Stimulated activated CD4-positive, alpha-beta T cell treated with anti-CD3 and anti-CD28 coated beads, Interleukin-4, amount 100 ng/mL, for 4 hours (primary cell): ENCODE measurements at regions not wholly inside any gene's neighbourhood (a gene's known extent, or its start where the extent isn't known, plus 50 kb on each side); places are given as distances from the start of the nearest gene placed in this dataset.
"Not testable (repeated sequence)": the region's sequence is repeated elsewhere in the genome, so short reads cannot be mapped to it uniquely, and the experiment has no call there.

Experiments
- DNase-seq, 2 experiments: peaks; one replicate each; pipeline ENCODE4 v3.0.0-alpha.2; 2020

DNA sequence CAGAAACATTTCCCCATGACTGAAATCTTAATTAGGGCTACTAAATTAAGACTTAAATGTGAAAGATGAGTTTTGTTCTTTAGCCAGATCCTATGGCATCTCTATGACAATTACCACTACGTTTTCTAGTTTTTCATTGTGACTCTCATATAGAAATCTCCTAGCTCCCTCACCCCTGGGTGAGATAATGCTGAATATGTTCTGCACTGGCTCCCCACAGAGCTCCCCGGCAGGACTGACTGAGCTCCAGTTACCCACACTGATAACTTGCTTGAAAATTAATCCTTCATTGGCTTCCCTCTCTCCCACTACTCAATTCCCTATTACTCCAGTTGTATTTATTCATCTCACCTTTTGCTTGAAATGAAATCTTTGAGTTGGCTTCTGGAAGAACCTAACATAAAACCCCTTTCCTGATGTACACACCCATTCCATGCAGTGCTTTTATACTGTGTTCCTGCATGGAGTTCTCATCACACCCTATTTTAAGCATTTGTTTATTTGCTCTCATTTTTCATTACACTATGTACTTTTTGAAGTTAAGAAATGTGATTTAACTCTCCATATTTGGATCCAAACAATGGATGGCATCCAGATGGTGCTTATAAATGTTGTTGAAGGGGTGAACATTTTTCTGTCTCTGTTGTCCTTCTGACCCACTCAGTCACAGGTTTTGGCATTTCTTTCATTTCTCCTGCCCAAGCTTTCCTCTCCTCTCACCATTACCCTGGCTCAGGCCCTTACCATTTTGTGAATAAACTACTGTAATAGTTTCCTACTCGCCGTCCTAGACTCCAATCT, 623.4 kb downstream of the SPRY1 start:
- DNase-seq, result no peak

GRCh38 chr4:124025000-124025399, 628.4 kb downstream of the SPRY1 start:
- DNase-seq, result no peak

- no peak for DNase-seq
These were observed 628.8 kb downstream of the SPRY1 start for GRCh38 chr4:124025428-124025827.

GRCh38 chr4:124028182-124028581, 631.6 kb downstream of the SPRY1 start:
- DNase-seq, result no peak

DNA sequence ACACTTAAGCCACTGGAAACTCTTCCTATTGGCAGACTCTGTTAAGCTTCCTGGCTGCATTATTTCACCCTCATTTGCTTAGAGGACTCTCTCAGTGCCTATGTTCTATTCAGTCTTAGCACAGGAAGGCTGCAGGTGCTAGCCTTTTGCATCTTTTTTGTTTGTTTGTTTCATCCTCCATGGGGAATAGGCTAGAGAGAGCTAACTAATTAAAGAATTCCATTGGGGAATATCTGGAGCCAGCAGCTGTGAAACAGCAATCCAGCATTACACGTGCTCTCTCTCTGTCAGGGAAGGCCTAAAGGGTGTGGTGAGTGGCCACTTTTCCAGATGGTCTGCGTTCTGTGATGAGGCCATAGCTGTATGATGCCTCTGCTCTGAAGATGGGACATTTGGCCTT, 633.6 kb downstream of the SPRY1 start:
- DNase-seq, result no peak

DNA sequence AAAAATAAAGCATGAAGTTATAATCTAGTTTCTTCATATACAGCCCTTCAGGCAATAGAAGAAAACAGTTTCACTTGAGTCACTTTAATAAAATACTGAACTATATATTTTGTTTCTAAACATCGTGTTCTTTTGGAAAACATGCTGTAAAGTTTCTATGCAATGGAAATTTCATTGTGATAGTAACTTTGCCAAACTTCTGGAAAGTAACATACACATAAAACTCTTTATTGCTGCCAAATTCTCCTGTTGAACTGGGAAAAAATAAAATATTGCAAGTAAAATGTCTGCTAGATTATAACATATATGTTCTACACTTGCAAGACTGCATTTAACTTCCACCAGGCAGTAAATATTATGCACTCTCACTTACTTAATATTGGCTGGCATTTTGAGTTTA, 635.4 kb downstream of the SPRY1 start:
- no peak for DNase-seq

- no peak for DNase-seq
These were observed 638.9 kb downstream of the SPRY1 start for GRCh38 chr4:124035364-124036041.

GRCh38 chr4:124037236-124037635, 640.6 kb downstream of the SPRY1 start:
- no peak for DNase-seq

GRCh38 chr4:124044330-124044729, 647.7 kb downstream of the SPRY1 start:
- no peak for DNase-seq

DNA sequence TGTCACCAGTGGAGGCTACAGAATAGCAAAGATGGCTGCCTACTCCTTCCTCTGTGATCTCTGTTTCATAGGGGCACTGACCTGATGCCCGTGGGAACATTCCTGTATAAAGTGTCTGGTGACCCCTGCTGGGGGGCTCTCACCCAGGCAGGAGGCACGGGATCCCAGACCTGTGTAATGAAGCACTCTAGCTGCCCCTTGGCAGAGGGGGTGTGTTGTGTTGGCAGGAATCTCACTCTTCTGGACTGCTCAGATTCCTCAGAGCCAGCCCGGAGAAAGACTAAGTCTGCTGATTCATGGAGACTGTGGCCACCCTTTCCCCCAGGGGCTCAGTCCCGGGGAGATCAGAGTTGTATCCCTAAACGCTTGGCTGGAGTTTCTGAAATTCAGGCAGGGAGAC, 648.3 kb downstream of the SPRY1 start:
- DNase-seq, result no peak

- DNase-seq, result no peak
These were observed 649.6 kb downstream of the SPRY1 start for GRCh38 chr4:124046190-124046589.

GRCh38 chr4:124053872-124054538, 657.4 kb downstream of the SPRY1 start:
- no peak for DNase-seq

DNA sequence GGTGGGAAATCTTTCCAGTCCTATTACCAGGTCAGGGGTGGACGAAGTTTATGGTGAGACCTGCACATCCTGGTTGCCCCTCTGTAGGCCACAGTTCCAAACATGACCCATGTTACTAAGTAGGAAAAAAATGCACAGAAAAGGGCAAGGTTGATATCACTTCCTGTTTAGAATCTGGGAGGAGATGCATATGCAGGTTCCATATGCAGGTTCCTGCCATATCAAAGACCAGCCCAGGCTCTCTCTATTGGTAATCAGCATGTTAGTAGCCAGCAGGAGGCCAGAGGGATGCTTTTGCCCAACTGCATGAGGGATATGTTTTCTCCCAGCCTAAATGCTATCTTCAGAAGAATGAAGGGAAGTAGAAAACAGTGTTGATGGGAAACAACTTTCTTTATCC, 657.2 kb downstream of the ANKRD50 start:
- DNase-seq, result no peak

DNA sequence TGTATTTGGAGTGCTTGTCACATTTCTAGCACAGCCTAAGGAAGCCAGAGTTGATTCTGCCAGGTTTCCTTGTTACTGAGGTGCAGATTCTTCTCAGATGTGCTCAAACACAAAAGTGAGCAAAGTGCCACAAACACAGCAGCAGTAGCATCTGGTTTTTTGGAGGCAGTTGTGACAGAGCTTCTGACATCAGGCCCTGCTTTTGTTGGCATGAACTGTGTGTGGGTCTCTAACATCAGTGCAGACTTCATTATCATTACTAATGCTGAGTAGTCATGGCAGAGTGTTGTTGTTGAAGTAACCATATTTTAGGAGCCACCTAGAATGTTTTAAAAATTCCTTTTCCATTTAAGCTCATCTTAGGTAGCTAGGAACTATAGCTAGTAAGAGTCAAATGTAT, 656.6 kb downstream of the ANKRD50 start:
- no peak for DNase-seq

- no peak for DNase-seq
These were observed 652.1 kb downstream of the ANKRD50 start for GRCh38 chr4:124060261-124060918.

- DNase-seq, result no peak
These were observed 651.1 kb downstream of the ANKRD50 start for GRCh38 chr4:124061413-124061812.

GRCh38 chr4:124065422-124065821, 647.1 kb downstream of the ANKRD50 start:
- no peak for DNase-seq

DNA sequence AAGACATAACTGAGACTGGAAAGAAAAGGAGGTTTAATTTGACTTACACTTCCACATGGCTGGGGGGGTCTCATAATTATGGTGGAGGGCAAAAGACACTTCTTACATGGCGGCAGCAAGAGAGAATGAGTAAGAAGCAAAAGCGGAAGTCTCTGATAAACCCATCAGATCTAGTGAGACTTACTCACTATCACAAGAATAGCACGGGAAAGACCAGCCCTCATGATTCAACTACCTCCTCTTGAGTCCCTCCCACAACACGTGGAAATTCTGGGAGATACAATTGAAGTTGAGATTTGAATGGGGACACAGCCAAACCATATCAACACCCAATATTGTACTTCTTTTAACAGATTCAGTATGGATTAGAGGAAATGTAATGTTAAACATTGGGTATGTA, 646.6 kb downstream of the ANKRD50 start:
- no peak for DNase-seq

- DNase-seq, result no peak
These were observed 645.9 kb downstream of the ANKRD50 start for GRCh38 chr4:124066595-124066994.

GRCh38 chr4:124067046-124067445, 645.5 kb downstream of the ANKRD50 start:
- DNase-seq, result no peak

- no peak for DNase-seq
These were observed 641.6 kb downstream of the ANKRD50 start for GRCh38 chr4:124070688-124071484.

- DNase-seq, result not testable (repeated sequence)
These were observed 637.3 kb downstream of the ANKRD50 start for GRCh38 chr4:124075276-124075675.
